MM.1S (cell line): ENCODE measurements at regions not wholly inside any gene's neighbourhood (a gene's known extent, or its start where the extent isn't known, plus 50 kb on each side); places are given as distances from the start of the nearest gene placed in this dataset.

Experiments
- EZH2 ChIP-seq: fragments of 300-600 bp; sonication (generic); optimal IDR thresholded peaks from 2 replicates; pipeline ENCODE3; 2017; ENCODE audit warnings: low read depth, mild to moderate bottlenecking, antibody characterized with exemption, low read length, mixed read lengths
- EZH2phosphoT487 ChIP-seq: fragments of 300-600 bp; sonication (generic); IDR thresholded peaks from 2 replicates; pipeline ENCODE4 v1.6.1; 2018; ENCODE audit warnings: antibody characterized with exemption, low read length
- TF ChIP-seq, protein P1 (sequence below): fragments of 300-600 bp; sonication (generic); IDR thresholded peaks from 2 replicates; pipeline ENCODE4 v1.5.1; 2016; ENCODE audit warnings: antibody characterized with exemption, low read length, mixed read lengths

GRCh38 chr1:29900712-29901111 is 664.4 kb downstream of the PTPRU start:
- TF ChIP-seq, protein P1, sequence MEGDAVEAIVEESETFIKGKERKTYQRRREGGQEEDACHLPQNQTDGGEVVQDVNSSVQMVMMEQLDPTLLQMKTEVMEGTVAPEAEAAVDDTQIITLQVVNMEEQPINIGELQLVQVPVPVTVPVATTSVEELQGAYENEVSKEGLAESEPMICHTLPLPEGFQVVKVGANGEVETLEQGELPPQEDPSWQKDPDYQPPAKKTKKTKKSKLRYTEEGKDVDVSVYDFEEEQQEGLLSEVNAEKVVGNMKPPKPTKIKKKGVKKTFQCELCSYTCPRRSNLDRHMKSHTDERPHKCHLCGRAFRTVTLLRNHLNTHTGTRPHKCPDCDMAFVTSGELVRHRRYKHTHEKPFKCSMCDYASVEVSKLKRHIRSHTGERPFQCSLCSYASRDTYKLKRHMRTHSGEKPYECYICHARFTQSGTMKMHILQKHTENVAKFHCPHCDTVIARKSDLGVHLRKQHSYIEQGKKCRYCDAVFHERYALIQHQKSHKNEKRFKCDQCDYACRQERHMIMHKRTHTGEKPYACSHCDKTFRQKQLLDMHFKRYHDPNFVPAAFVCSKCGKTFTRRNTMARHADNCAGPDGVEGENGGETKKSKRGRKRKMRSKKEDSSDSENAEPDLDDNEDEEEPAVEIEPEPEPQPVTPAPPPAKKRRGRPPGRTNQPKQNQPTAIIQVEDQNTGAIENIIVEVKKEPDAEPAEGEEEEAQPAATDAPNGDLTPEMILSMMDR = no peak
- TF ChIP-seq EZH2 = no peak
- no peak for TF ChIP-seq EZH2phosphoT487
